ENCODE measurements at regions not wholly inside any gene's neighbourhood (a gene's known extent, or its start where the extent isn't known, plus 50 kb on each side); places are given as distances from the start of the nearest gene placed in this dataset.

- no peak for DNase-seq
Observed at GRCh38 chr7:108711611-108712010, 141.9 kb downstream of the DNAJB9 start.

- DNase-seq, result no peak
Observed at GRCh38 chr7:108716783-108717182, 147.1 kb downstream of the DNAJB9 start.

- no peak for DNase-seq
Observed at GRCh38 chr7:108717781-108718180, 148.1 kb downstream of the DNAJB9 start.

GRCh38 chr7:108719631-108720030 lies 150.0 kb downstream of the DNAJB9 start:
- no peak for DNase-seq

GRCh38 chr7:108722561-108722960 lies 152.9 kb downstream of the DNAJB9 start:
- DNase-seq, result no peak

- DNase-seq, result no peak
Observed at GRCh38 chr7:108723381-108723814, 153.7 kb downstream of the DNAJB9 start.

GRCh38 chr7:108724251-108725100 lies 154.8 kb downstream of the DNAJB9 start:
- DNase-seq, result peak; percentile 2

- DNase-seq, result no peak
Observed at GRCh38 chr7:108735814-108736213, 166.1 kb downstream of the DNAJB9 start.

GRCh38 chr7:108736221-108736891 lies 166.7 kb downstream of the DNAJB9 start:
- DNase-seq, result no peak

GRCh38 chr7:108770981-108771745 lies 201.5 kb downstream of the DNAJB9 start:
- DNase-seq, result no peak

GRCh38 chr7:108771853-108772252 lies 202.2 kb downstream of the DNAJB9 start:
- no peak for DNase-seq

GRCh38 chr7:108777966-108778365 lies 208.3 kb downstream of the DNAJB9 start:
- no peak for DNase-seq

- DNase-seq, result no peak
Observed at GRCh38 chr7:108789451-108789850, 219.8 kb downstream of the DNAJB9 start.

- DNase-seq, result no peak
Observed at GRCh38 chr7:108794466-108794865, 224.8 kb downstream of the DNAJB9 start.

- DNase-seq, result no peak
Observed at GRCh38 chr7:108802650-108803049, 233.0 kb downstream of the DNAJB9 start.

- no peak for DNase-seq
Observed at GRCh38 chr7:108805808-108806397, 236.2 kb downstream of the DNAJB9 start.

- no peak for DNase-seq
Observed at GRCh38 chr7:108808549-108809266, 239.0 kb downstream of the DNAJB9 start.

- no peak for DNase-seq
Observed at GRCh38 chr7:108809356-108809755, 239.7 kb downstream of the DNAJB9 start.

GRCh38 chr7:108810756-108811385 lies 241.2 kb downstream of the DNAJB9 start:
- no peak for DNase-seq

- DNase-seq, result no peak
Observed at GRCh38 chr7:108813251-108814014, 243.8 kb downstream of the DNAJB9 start.

- no peak for DNase-seq
Observed at GRCh38 chr7:108815815-108816214, 246.1 kb downstream of the DNAJB9 start.
